ENCODE measurements at regions not wholly inside any gene's neighbourhood (a gene's known extent, or its start where the extent isn't known, plus 50 kb on each side); places are given as distances from the start of the nearest gene placed in this dataset.

DNA sequence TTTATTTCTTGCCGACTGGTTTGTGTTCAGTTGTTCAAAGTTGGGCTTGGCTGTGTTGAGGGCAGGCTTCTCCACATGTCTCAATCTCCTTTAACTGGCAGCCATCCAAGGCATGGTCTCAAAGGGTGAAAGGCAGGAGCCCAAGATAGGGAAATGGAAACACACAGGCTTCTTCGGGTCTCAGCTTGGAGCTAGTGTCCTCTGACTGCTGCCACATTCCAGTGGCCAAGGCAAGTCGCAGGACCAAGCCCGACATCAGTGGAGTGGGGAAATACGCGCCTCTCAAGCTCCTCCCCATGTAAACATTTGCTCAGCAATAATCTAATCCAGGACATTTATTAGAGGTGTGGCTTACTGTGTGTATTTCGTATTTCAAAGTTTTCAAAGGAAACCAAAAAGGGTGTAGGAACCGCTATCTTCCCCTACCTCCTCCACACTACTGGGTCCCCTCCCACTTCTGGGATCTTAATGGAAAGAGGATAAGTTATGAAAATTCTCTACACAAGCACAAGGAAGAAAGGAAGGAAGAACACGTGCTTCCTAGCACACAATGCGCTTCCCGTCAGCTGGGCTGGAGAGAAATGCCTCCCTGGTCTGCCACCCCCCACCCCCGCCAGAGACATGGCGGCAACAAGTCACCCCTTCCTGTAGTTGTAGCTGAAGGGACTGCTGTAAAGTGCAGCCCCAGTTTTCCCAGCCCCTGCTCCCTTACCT is 181.7 kb downstream of the FAM43A start:
- TF ChIP-seq, protein P1, sequence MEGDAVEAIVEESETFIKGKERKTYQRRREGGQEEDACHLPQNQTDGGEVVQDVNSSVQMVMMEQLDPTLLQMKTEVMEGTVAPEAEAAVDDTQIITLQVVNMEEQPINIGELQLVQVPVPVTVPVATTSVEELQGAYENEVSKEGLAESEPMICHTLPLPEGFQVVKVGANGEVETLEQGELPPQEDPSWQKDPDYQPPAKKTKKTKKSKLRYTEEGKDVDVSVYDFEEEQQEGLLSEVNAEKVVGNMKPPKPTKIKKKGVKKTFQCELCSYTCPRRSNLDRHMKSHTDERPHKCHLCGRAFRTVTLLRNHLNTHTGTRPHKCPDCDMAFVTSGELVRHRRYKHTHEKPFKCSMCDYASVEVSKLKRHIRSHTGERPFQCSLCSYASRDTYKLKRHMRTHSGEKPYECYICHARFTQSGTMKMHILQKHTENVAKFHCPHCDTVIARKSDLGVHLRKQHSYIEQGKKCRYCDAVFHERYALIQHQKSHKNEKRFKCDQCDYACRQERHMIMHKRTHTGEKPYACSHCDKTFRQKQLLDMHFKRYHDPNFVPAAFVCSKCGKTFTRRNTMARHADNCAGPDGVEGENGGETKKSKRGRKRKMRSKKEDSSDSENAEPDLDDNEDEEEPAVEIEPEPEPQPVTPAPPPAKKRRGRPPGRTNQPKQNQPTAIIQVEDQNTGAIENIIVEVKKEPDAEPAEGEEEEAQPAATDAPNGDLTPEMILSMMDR (IDR thresholded peaks at IDR 0.05): no peak
- TF ChIP-seq POLR2AphosphoS5 (IDR thresholded peaks at IDR 0.05) (no peak), EP300 (IDR thresholded peaks at IDR 0.05; ENCODE audit: low read depth) (no peak), POLR2A (IDR thresholded peaks at IDR 0.05) (peak; percentile 31)

Data from transverse colon (tissue), 4 donors.